Loucy (cell line): ENCODE measurements at regions not wholly inside any gene's neighbourhood (a gene's known extent, or its start where the extent isn't known, plus 50 kb on each side); places are given as distances from the start of the nearest gene placed in this dataset.

ENCODE experiments used
- H2AFZ ChIP-seq: fragments of 200-600 bp; sonication (generic); 2 replicates; pipeline ENCODE4 v1.6.0; 2016; ENCODE audit warnings: antibody characterized with exemption, mild to moderate bottlenecking, low read length, moderate library complexity
- H3F3A ChIP-seq: fragments of 200-600 bp; 2 replicates; pipeline ENCODE4 v1.6.0; 2016; ENCODE audit warnings: antibody characterized with exemption, low read depth, mild to moderate bottlenecking
- H3K27me3 ChIP-seq: fragments of 200-600 bp; sonication (generic); 2 replicates; pipeline ENCODE4 v1.6.1; 2014; ENCODE audit warnings: low read length, mild to moderate bottlenecking; ENCODE audit not compliant: insufficient read depth, poor library complexity, severe bottlenecking
- H3K36me3 ChIP-seq: fragments of 200-600 bp; sonication (generic); 2 replicates; pipeline ENCODE4 v1.6.1; 2016; ENCODE audit warnings: low read length; ENCODE audit not compliant: insufficient read depth
- H3K4me1 ChIP-seq: fragments of 200-600 bp; sonication (generic); 2 replicates; pipeline ENCODE4 v1.5.1; 2014; ENCODE audit warnings: low read length, mild to moderate bottlenecking; ENCODE audit not compliant: insufficient read depth, poor library complexity, severe bottlenecking
- H3K4me2 ChIP-seq: fragments of 200-600 bp; sonication (generic); 2 replicates; pipeline ENCODE4 v1.6.0; 2014; ENCODE audit warnings: antibody characterized with exemption, low read length, low read depth, mild to moderate bottlenecking; ENCODE audit not compliant: poor library complexity, severe bottlenecking
- H3K4me3 ChIP-seq: fragments of 200-600 bp; sonication (generic); 2 replicates; pipeline ENCODE4 v1.5.1; 2014; ENCODE audit warnings: low read length, mild to moderate bottlenecking, mixed read lengths; ENCODE audit not compliant: poor library complexity, severe bottlenecking
- H3K79me2 ChIP-seq: fragments of 200-600 bp; sonication (generic); 2 replicates; pipeline ENCODE4 v1.6.1; 2014; ENCODE audit warnings: low read length; ENCODE audit not compliant: insufficient read depth
- H3K9ac ChIP-seq: fragments of 200-600 bp; sonication (generic); 2 replicates; pipeline ENCODE4 v1.6.0; 2014; ENCODE audit warnings: mild to moderate bottlenecking, low read depth, low read length, moderate library complexity; ENCODE audit not compliant: poor library complexity, severe bottlenecking
- H3K9me2 ChIP-seq: fragments of 200-600 bp; sonication (generic); replicated peaks from 2 replicates; pipeline ENCODE4 v1.6.1; 2016; ENCODE audit warnings: low read depth, low read length, mixed read lengths
- H3K9me3 ChIP-seq: fragments of 200-600 bp; sonication (generic); 2 replicates; pipeline ENCODE4 v1.6.1; 2014; ENCODE audit warnings: mild to moderate bottlenecking, antibody characterized with exemption, low read length, low read depth; ENCODE audit not compliant: insufficient read depth
- H4K20me1 ChIP-seq: fragments of 200-600 bp; sonication (generic); 2 replicates; pipeline ENCODE4 v1.6.0; 2014; ENCODE audit warnings: antibody characterized with exemption, low read length, mild to moderate bottlenecking; ENCODE audit not compliant: insufficient read depth, poor library complexity, severe bottlenecking
- EZH2phosphoT487 ChIP-seq: fragments of 200-600 bp; IDR thresholded peaks from 2 replicates; pipeline ENCODE4 v1.6.1; 2018; ENCODE audit warnings: antibody characterized with exemption, mild to moderate bottlenecking, moderate library complexity, borderline replicate concordance
- TF ChIP-seq, protein P1 (sequence below): fragments of 200-600 bp; sonication (generic); conservative IDR thresholded peaks from 2 replicates; pipeline ENCODE4 v1.5.1; 2014; ENCODE audit warnings: mild to moderate bottlenecking, antibody characterized with exemption, low read length

DNA sequence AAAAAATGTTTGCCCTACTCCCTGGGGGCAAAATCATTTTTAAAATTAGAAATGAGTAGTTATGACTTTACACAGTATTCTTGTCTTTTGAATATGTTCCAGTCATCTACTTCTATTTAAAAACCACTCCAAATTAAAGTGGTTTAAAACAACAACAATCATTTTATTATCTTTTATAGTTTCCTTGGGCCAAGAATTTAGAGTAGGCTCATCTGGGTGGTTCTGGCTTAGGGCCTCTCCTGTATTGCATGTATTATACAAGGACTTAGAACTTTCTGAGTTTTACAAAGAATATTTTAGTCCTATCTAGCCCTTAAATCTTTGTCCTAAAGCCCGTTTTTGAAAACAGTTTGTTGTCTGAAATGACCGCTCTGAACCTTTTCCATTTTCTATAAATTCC, 132.5 kb upstream of the INTU start:
- no peak overlapping the region for H3K4me2 ChIP-seq
- no peaks in the 10 kb centered on the region for H3K9me3 ChIP-seq
- H3K4me3 ChIP-seq = no peak overlapping the region
- TF ChIP-seq, protein P1, sequence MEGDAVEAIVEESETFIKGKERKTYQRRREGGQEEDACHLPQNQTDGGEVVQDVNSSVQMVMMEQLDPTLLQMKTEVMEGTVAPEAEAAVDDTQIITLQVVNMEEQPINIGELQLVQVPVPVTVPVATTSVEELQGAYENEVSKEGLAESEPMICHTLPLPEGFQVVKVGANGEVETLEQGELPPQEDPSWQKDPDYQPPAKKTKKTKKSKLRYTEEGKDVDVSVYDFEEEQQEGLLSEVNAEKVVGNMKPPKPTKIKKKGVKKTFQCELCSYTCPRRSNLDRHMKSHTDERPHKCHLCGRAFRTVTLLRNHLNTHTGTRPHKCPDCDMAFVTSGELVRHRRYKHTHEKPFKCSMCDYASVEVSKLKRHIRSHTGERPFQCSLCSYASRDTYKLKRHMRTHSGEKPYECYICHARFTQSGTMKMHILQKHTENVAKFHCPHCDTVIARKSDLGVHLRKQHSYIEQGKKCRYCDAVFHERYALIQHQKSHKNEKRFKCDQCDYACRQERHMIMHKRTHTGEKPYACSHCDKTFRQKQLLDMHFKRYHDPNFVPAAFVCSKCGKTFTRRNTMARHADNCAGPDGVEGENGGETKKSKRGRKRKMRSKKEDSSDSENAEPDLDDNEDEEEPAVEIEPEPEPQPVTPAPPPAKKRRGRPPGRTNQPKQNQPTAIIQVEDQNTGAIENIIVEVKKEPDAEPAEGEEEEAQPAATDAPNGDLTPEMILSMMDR = no peak
- no peak for TF ChIP-seq EZH2phosphoT487
- H3K79me2 ChIP-seq = no peaks in the 10 kb centered on the region
- no peaks in the 10 kb centered on the region for H4K20me1 ChIP-seq
- H3K9ac ChIP-seq = no peak overlapping the region
- no peak overlapping the region for H2AFZ ChIP-seq
- no peaks in the 10 kb centered on the region for H3K4me1 ChIP-seq
- no peaks in the 10 kb centered on the region for H3K9me2 ChIP-seq
- no peaks in the 10 kb centered on the region for H3K27me3 ChIP-seq
- H3K36me3 ChIP-seq = no peaks in the 10 kb centered on the region
- H3F3A ChIP-seq = no peaks in the 10 kb centered on the region

DNA sequence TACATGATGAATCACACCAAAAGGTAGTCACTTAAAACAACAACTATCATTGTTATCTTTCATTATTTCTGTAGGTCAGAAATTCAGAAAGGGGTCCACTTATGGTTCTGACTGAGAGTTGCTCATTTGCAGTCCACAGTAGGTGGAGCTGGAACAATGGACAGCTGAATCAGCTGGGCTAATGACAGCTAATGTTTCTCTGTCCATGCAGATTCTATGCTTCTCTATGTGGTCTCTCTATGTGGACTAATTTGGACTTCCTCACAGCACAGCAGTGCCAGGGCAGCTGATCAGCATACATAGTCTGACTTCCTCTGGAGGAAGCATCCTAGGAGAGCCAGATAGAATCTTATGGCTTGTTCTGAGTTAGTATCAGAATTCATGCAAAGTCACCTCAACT, 131.7 kb upstream of the INTU start:
- TF ChIP-seq, protein P1 = no peak
- no peak for TF ChIP-seq EZH2phosphoT487
- H3K79me2 ChIP-seq = no peaks in the 10 kb centered on the region
- H3K9ac ChIP-seq = no peak overlapping the region
- H3K4me2 ChIP-seq = no peak overlapping the region
- H3K9me3 ChIP-seq = no peaks in the 10 kb centered on the region
- H3K9me2 ChIP-seq = no peaks in the 10 kb centered on the region
- no peak overlapping the region for H3K4me3 ChIP-seq
- H3K36me3 ChIP-seq = no peaks in the 10 kb centered on the region
- no peaks in the 10 kb centered on the region for H3K27me3 ChIP-seq
- H3K4me1 ChIP-seq = no peaks in the 10 kb centered on the region
- no peak overlapping the region for H2AFZ ChIP-seq
- H3F3A ChIP-seq = no peaks in the 10 kb centered on the region
- H4K20me1 ChIP-seq = no peaks in the 10 kb centered on the region

DNA sequence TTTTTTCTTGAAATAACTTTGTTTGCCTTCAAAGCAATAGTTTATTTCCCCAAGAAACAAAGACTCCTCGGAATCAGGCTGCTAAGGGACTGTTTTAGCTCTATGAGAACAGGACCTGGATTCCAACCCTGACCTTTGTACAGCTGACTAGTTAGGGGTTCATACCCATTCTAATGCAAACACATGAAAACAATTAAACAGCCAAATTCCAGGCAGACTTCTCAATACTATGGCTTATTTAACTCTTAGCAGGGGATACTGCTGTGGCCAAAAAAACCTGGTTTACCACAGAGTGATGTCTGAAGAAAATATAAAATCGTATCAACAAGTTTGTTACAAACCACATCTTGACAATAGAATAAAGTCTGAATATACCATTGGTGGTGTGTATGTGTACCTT, 129.6 kb upstream of the INTU start:
- no peak overlapping the region for H3K9ac ChIP-seq
- no peak overlapping the region for H2AFZ ChIP-seq
- no peak overlapping the region for H3K4me3 ChIP-seq
- no peaks in the 10 kb centered on the region for H4K20me1 ChIP-seq
- H3F3A ChIP-seq = no peaks in the 10 kb centered on the region
- H3K36me3 ChIP-seq = no peaks in the 10 kb centered on the region
- no peaks in the 10 kb centered on the region for H3K27me3 ChIP-seq
- H3K4me1 ChIP-seq = no peaks in the 10 kb centered on the region
- TF ChIP-seq, protein P1 = no peak
- TF ChIP-seq EZH2phosphoT487 = no peak
- H3K4me2 ChIP-seq = no peak overlapping the region
- no peaks in the 10 kb centered on the region for H3K9me3 ChIP-seq
- H3K9me2 ChIP-seq = no peaks in the 10 kb centered on the region
- no peaks in the 10 kb centered on the region for H3K79me2 ChIP-seq
